H9 (cell line): ENCODE measurements at regions not wholly inside any gene's neighbourhood (a gene's known extent, or its start where the extent isn't known, plus 50 kb on each side); places are given as distances from the start of the nearest gene placed in this dataset.

Experiments
- DNase-seq: peaks from one replicate; pipeline ENCODE4 v3.0.0-alpha.2; 2017
- H2AFZ ChIP-seq: one replicate; pipeline ENCODE4 v1.6.1; 2013; ENCODE audit warnings: mild to moderate bottlenecking, low read length, control low read depth, moderate library complexity
- H2AK5ac ChIP-seq: 2 replicates; pipeline ENCODE4 v1.6.1; 2013; ENCODE audit warnings: low read length, control low read depth, mixed read lengths; ENCODE audit not compliant: insufficient read length
- H2BK120ac ChIP-seq: one replicate; pipeline ENCODE4 v1.6.1; 2013; ENCODE audit warnings: low read depth, mild to moderate bottlenecking, low read length, control low read depth, inconsistent platforms; ENCODE audit not compliant: poor library complexity, severe bottlenecking
- H2BK12ac ChIP-seq: 2 replicates; pipeline ENCODE4 v1.6.1; 2013; ENCODE audit warnings: low read length, control low read depth, mixed read lengths, low read depth; ENCODE audit not compliant: insufficient read length
- H2BK15ac ChIP-seq: 2 replicates; pipeline ENCODE4 v1.6.1; 2013; ENCODE audit warnings: low read depth, low read length, control low read depth
- H2BK20ac ChIP-seq: one replicate; pipeline ENCODE4 v1.6.1; 2013; ENCODE audit warnings: low read depth, mild to moderate bottlenecking, low read length, control low read depth, inconsistent platforms; ENCODE audit not compliant: poor library complexity, severe bottlenecking
- H2BK5ac ChIP-seq: 2 replicates; pipeline ENCODE4 v1.6.1; 2013; ENCODE audit warnings: low read length, control low read depth, mixed read lengths; ENCODE audit not compliant: insufficient read length
- H3K14ac ChIP-seq: 2 replicates; pipeline ENCODE4 v1.6.1; 2013; ENCODE audit warnings: low read length, control low read depth; ENCODE audit not compliant: insufficient read depth
- H3K18ac ChIP-seq: 2 replicates; pipeline ENCODE4 v1.6.1; 2013; ENCODE audit warnings: low read depth, mild to moderate bottlenecking, mixed read lengths, low read length, control low read depth; ENCODE audit not compliant: insufficient read length
- H3K23ac ChIP-seq: 2 replicates; pipeline ENCODE4 v1.6.1; 2013; ENCODE audit warnings: low read length, control low read depth, mixed read lengths, low read depth; ENCODE audit not compliant: insufficient read length
- H3K23me2 ChIP-seq: 2 replicates; pipeline ENCODE4 v1.6.1; 2013; ENCODE audit warnings: low read depth, mild to moderate bottlenecking, mixed read lengths, low read length, control low read depth; ENCODE audit not compliant: insufficient read length, poor library complexity, severe bottlenecking
- H3K27ac ChIP-seq: 2 replicates; pipeline ENCODE4 v1.5.1; 2013; ENCODE audit warnings: low read length, control low read depth, mixed read lengths, low read depth; ENCODE audit not compliant: insufficient read length
- H3K27me3 ChIP-seq: 2 replicates; pipeline ENCODE4 v1.6.1; 2013; ENCODE audit warnings: low read length, control low read depth, inconsistent platforms; ENCODE audit not compliant: insufficient read depth
- H3K4ac ChIP-seq: 2 replicates; pipeline ENCODE4 v1.6.1; 2013; ENCODE audit warnings: low read depth, mild to moderate bottlenecking, control low read depth, inconsistent platforms, low read length, moderate library complexity
- H3K4me1 ChIP-seq: 2 replicates; pipeline ENCODE4 v1.6.1; 2013; ENCODE audit warnings: low read length, control low read depth, inconsistent platforms; ENCODE audit not compliant: insufficient read depth
- H3K4me2 ChIP-seq: 2 replicates; pipeline ENCODE4 v1.6.1; 2013; ENCODE audit warnings: low read length, control low read depth, mixed read lengths; ENCODE audit not compliant: insufficient read length, insufficient read depth
- H3K56ac ChIP-seq: 2 replicates; pipeline ENCODE4 v1.6.1; 2013; ENCODE audit warnings: low read depth, mild to moderate bottlenecking, mixed read lengths, low read length, control low read depth; ENCODE audit not compliant: insufficient read length
- H3K79me1 ChIP-seq: 2 replicates; pipeline ENCODE4 v1.6.1; 2013; ENCODE audit warnings: low read depth, mild to moderate bottlenecking, moderate library complexity, low read length, control low read depth, inconsistent platforms; ENCODE audit not compliant: insufficient read depth, poor library complexity, severe bottlenecking
- H3K79me2 ChIP-seq: 2 replicates; pipeline ENCODE4 v1.6.1; 2013; ENCODE audit warnings: low read length, control low read depth, inconsistent platforms; ENCODE audit not compliant: insufficient read depth
- H3K9ac ChIP-seq: 2 replicates; pipeline ENCODE4 v1.6.1; 2013; ENCODE audit warnings: low read length, control low read depth, mixed read lengths; ENCODE audit not compliant: insufficient read length; ENCODE audit errors: extremely low read depth
- H3K9me3 ChIP-seq: one replicate; pipeline ENCODE4 v1.6.1; 2013; ENCODE audit warnings: low read depth, low read length, inconsistent platforms; ENCODE audit not compliant: control insufficient read depth
- H3T11ph ChIP-seq: one replicate; pipeline ENCODE4 v1.6.1; 2013; ENCODE audit warnings: mild to moderate bottlenecking, low read length, control low read depth, inconsistent platforms
- H4K20me1 ChIP-seq: one replicate; pipeline ENCODE4 v1.6.1; 2013; ENCODE audit not compliant: control insufficient read depth, insufficient read length, insufficient read depth
- H4K5ac ChIP-seq: 2 replicates; pipeline ENCODE4 v1.6.1; 2013; ENCODE audit warnings: low read depth, mild to moderate bottlenecking, mixed read lengths, low read length, control low read depth; ENCODE audit not compliant: insufficient read length
- H4K8ac ChIP-seq: replicated peaks from 2 replicates; pipeline ENCODE4 v1.6.1; 2013; ENCODE audit warnings: low read length, control low read depth, mixed read lengths, low read depth; ENCODE audit not compliant: insufficient read length
- H4K91ac ChIP-seq: 2 replicates; pipeline ENCODE4 v1.6.1; 2013; ENCODE audit warnings: low read depth, mild to moderate bottlenecking, moderate library complexity, mixed read lengths, low read length, control low read depth; ENCODE audit not compliant: insufficient read length
- H3K27ac Mint-ChIP-seq, 3 experiments: 2 replicates in 2 of 3; 3 replicates in 1 of 3; pipeline ENCODE4 v1.8.0; 2020 to 2021; ENCODE audit warnings: mixed read lengths in 3 of 3, mild to moderate bottlenecking in 1 of 3, moderate library complexity in 1 of 3
- H3K27me3 Mint-ChIP-seq: 2 replicates; pipeline ENCODE4 v1.8.0; 2021; ENCODE audit warnings: low read depth, mild to moderate bottlenecking, moderate library complexity, mixed read lengths
- H3K36me3 Mint-ChIP-seq, 3 experiments: 2 replicates in 2 of 3; 3 replicates in 1 of 3; pipeline ENCODE4 v1.8.0; 2020 to 2021; ENCODE audit warnings: low read depth in 3 of 3, mixed read lengths in 3 of 3; ENCODE audit not compliant: insufficient read depth in 1 of 3
- H3K4me1 Mint-ChIP-seq, 2 experiments: 2 replicates each; pipeline ENCODE4 v1.8.0; 2020; ENCODE audit warnings: mixed read lengths in 2 of 2
- H3K4me3 Mint-ChIP-seq, 2 experiments: 2 replicates in 1 of 2; 3 replicates in 1 of 2; pipeline ENCODE4 v1.8.0; 2020 to 2021; ENCODE audit warnings: mild to moderate bottlenecking in 2 of 2, mixed read lengths in 2 of 2, moderate library complexity in 1 of 2
- H3K9me3 Mint-ChIP-seq, 2 experiments: 2 replicates in 1 of 2; 3 replicates in 1 of 2; pipeline ENCODE4 v1.8.0; 2020; ENCODE audit warnings: mild to moderate bottlenecking in 2 of 2, mixed read lengths in 2 of 2, moderate library complexity in 1 of 2
- CTCF ChIP-seq: fragments of 200-600 bp; sonication (generic); conservative IDR thresholded peaks from 3 replicates; pipeline ENCODE4 v1.8.0; 2021; ENCODE audit warnings: antibody characterized with exemption, mild to moderate bottlenecking

- Histone ChIP-seq H3K23me2 (no peaks in the 10 kb centered on the region), H3K56ac (no peak overlapping the region), H2BK20ac (no peak overlapping the region), H3K14ac (no peak overlapping the region), H2BK120ac (no peak overlapping the region), H3K4me2 (no peak overlapping the region), H3K4ac (no peak overlapping the region), H4K5ac (no peak overlapping the region), H3K18ac (no peak overlapping the region), H3K4me1 (no peaks in the 10 kb centered on the region), H4K91ac (no peak overlapping the region), H3K23ac (no peak overlapping the region), H3K79me1 (no peaks in the 10 kb centered on the region), H2AK5ac (no peak overlapping the region), H2BK12ac (no peak overlapping the region), H3K9ac (no peak overlapping the region), H2BK15ac (no peak overlapping the region), H4K20me1 (no peaks in the 10 kb centered on the region), H3T11ph (no peak overlapping the region), H4K8ac (no peak overlapping the region), H3K9me3 (no peaks in the 10 kb centered on the region), H3K27me3 (no peaks in the 10 kb centered on the region), H3K27ac (no peak overlapping the region), H2BK5ac (no peak overlapping the region), H3K79me2 (no peaks in the 10 kb centered on the region), H2AFZ (no peak overlapping the region)
- TF ChIP-seq CTCF: no peak
- no peaks in the 10 kb centered on the region for H3K4me1 Mint-ChIP-seq
- no peak overlapping the region for H3K27ac Mint-ChIP-seq
- no peaks in the 10 kb centered on the region for H3K36me3 Mint-ChIP-seq
- no peak overlapping the region for H3K4me3 Mint-ChIP-seq
- no peaks in the 10 kb centered on the region for H3K27me3 Mint-ChIP-seq
- H3K9me3 Mint-ChIP-seq: no peaks in the 10 kb centered on the region
- no peak for DNase-seq
Observed at GRCh38 chr1:98126740-98127139, 205.9 kb upstream of the DPYD start.
